Spleen (tissue), 7 donors: ENCODE measurements at regions not wholly inside any gene's neighbourhood (a gene's known extent, or its start where the extent isn't known, plus 50 kb on each side); places are given as distances from the start of the nearest gene placed in this dataset.

Experiments
- POLR2AphosphoS5 ChIP-seq, 3 donors: sonication (generic); formaldehyde crosslinking; IDR thresholded peaks; one replicate each; pipeline ENCODE4 v1.5.1; 2017; ENCODE audit warnings: antibody characterized with exemption in 3 of 3
- TF ChIP-seq, protein P1 (sequence below), 11 experiments: fragments of 200-600 bp in 7 of 11; fragments of 450-650 bp in 4 of 11; sonication (generic) in 4 of 11; IDR thresholded peaks in 8 of 11; conservative IDR thresholded peaks in 3 of 11; 1 replicate in 7 of 11; 2 replicates in 4 of 11; pipeline versions ENCODE4 v1.4.0 to v1.8.0; 2016 to 2021; ENCODE audit warnings: antibody characterized with exemption in 11 of 11, inconsistent platforms in 4 of 11, mild to moderate bottlenecking in 1 of 11
- donor health status: DM: no; HTN: no; CAD: no; lungs with moderate emphysema.
- donor health status: DM: no; HTN: no; CAD: no.
- donor health status: DM: no; HTN: no; CAD: no.

DNA sequence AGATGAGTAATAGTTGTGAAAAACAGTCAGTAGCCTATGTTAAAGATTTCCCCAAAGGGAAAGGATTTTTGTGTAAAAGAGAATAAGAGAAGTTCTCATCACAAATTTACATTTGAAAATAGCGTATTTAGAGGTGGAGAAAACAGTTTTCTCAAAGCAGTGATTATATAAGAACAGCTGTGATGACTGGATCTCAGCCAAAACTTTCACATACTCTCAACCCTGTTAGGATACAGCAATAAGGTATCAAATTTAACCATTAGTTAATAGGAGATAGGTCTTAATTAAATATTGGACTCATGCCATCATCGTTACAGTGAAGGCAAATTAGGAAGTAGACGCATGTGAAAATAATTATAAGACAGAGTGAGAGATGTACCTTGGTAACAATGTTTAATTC lies 622.7 kb downstream of the PCDH18 start:
- TF ChIP-seq, protein P1, sequence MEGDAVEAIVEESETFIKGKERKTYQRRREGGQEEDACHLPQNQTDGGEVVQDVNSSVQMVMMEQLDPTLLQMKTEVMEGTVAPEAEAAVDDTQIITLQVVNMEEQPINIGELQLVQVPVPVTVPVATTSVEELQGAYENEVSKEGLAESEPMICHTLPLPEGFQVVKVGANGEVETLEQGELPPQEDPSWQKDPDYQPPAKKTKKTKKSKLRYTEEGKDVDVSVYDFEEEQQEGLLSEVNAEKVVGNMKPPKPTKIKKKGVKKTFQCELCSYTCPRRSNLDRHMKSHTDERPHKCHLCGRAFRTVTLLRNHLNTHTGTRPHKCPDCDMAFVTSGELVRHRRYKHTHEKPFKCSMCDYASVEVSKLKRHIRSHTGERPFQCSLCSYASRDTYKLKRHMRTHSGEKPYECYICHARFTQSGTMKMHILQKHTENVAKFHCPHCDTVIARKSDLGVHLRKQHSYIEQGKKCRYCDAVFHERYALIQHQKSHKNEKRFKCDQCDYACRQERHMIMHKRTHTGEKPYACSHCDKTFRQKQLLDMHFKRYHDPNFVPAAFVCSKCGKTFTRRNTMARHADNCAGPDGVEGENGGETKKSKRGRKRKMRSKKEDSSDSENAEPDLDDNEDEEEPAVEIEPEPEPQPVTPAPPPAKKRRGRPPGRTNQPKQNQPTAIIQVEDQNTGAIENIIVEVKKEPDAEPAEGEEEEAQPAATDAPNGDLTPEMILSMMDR (IDR thresholded peaks at IDR 0.05 in 8 of 11, conservative IDR thresholded peaks at IDR 0.05 in 3 of 11), result no peak
- no peak for TF ChIP-seq POLR2AphosphoS5 (IDR thresholded peaks at IDR 0.05)
